GM13976 (cell line): ENCODE measurements at regions not wholly inside any gene's neighbourhood (a gene's known extent, or its start where the extent isn't known, plus 50 kb on each side); places are given as distances from the start of the nearest gene placed in this dataset.

Experiments
- DNase-seq: peaks from one replicate; pipeline ENCODE4 v3.0.0; 2012; ENCODE audit warnings: low spot score
- in situ Hi-C: fragments of 300-500 bp; cut with MboI; formaldehyde crosslinking; loops from one replicate; pipeline ENCODE4 v1.12.0; 2022; ENCODE audit warnings: low sequenced_read_pairs, mixed read lengths, inconsistent platforms; ENCODE audit not compliant: unreplicated experiment
- TF ChIP-seq, protein P1 (sequence below): IDR thresholded peaks from 2 replicates; pipeline ENCODE4 v1.5.1; 2012; ENCODE audit warnings: borderline replicate concordance, mild to moderate bottlenecking; ENCODE audit not compliant: insufficient read depth; ENCODE audit errors: extremely low read depth, missing control alignments, control extremely low read depth

DNA sequence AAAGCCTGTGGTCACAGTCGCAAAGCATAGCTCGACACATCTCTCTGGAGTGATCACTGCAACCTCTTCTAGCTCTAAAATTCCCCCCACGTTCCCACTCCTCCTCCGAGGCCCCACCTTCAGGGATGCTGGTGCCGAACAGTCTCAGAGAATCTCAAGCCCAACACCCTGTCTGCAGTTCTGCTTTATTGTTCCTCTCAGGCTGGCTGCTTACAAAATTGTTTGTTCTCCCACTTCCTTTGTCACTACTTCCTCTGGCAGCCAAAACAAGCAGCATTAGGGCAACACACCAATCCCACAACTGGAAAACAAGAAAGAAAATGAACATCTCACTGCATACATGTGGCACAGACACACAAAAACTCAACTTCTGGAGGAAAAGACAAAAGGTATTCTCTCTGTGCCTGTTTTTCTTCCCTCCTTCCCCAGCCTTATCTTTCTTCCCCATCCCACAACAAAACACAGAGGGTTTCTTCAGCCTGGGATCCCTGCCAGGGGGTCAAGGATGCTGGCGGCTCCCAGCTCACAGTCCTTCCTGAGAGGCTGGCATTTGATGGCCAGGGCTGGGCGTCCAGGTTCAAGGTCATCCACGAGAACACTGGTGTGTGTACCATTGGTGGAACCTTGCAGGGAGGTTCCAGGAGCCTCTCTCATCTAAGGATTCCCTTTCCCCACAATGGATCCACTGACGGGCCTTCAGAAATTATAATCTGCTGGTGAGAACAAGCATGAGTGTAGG is 108.4 kb downstream of the TMCO5A start:
- in situ Hi-C loops = no loop called here
- TF ChIP-seq, protein P1, sequence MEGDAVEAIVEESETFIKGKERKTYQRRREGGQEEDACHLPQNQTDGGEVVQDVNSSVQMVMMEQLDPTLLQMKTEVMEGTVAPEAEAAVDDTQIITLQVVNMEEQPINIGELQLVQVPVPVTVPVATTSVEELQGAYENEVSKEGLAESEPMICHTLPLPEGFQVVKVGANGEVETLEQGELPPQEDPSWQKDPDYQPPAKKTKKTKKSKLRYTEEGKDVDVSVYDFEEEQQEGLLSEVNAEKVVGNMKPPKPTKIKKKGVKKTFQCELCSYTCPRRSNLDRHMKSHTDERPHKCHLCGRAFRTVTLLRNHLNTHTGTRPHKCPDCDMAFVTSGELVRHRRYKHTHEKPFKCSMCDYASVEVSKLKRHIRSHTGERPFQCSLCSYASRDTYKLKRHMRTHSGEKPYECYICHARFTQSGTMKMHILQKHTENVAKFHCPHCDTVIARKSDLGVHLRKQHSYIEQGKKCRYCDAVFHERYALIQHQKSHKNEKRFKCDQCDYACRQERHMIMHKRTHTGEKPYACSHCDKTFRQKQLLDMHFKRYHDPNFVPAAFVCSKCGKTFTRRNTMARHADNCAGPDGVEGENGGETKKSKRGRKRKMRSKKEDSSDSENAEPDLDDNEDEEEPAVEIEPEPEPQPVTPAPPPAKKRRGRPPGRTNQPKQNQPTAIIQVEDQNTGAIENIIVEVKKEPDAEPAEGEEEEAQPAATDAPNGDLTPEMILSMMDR = no peak
- DNase-seq = no peak

GRCh38 chr15:38046257-38047051 is 112.0 kb downstream of the TMCO5A start:
- no peak for DNase-seq
- in situ Hi-C loops = no loop called here
- TF ChIP-seq, protein P1 = no peak

GRCh38 chr15:38048001-38048455 is 113.6 kb downstream of the TMCO5A start:
- in situ Hi-C loops = no loop called here
- TF ChIP-seq, protein P1 = no peak
- DNase-seq = no peak

- DNase-seq = no peak
- TF ChIP-seq, protein P1 = no peak
- in situ Hi-C loops = no loop called here
Measured at GRCh38 chr15:38049891-38050290, 115.5 kb downstream of the TMCO5A start.

GRCh38 chr15:38050529-38051448 is 116.3 kb downstream of the TMCO5A start:
- in situ Hi-C loops = no loop called here
- TF ChIP-seq, protein P1 = no peak
- no peak for DNase-seq

GRCh38 chr15:38053205-38053604 is 118.8 kb downstream of the TMCO5A start:
- TF ChIP-seq, protein P1 = no peak
- in situ Hi-C loops = no loop called here
- DNase-seq = no peak
